ENCODE measurements at regions not wholly inside any gene's neighbourhood (a gene's known extent, or its start where the extent isn't known, plus 50 kb on each side); places are given as distances from the start of the nearest gene placed in this dataset.

- in situ Hi-C loops (cut with HindIII; ENCODE audit: low pct_unique_long_range_greater_than_20kb, low sequenced_read_pairs) = no loop called here
- Histone ChIP-seq H3K36me3 (ENCODE audit: control insufficient read depth, insufficient read depth, low read length) (no peaks in the 10 kb centered on the region), H3K4me3 (ENCODE audit: low read depth in 2 of 2, low read length in 2 of 2) (no peak overlapping the region), H3K27ac (ENCODE audit: low read length) (no peak overlapping the region), H3K9me3 (ENCODE audit: control insufficient read depth, insufficient read depth, low read depth, low read length) (no peaks in the 10 kb centered on the region), H3K27me3 (ENCODE audit: control insufficient read depth, insufficient read depth, low read length) (no peaks in the 10 kb centered on the region), H3K4me1 (ENCODE audit: control insufficient read depth, insufficient read depth, low read length) (no peaks in the 10 kb centered on the region)
- BruUV-seq (replicated peaks) = no TSS peak
- POLR2A ChIA-PET = no interaction called here
- no peak for ATAC-seq
- CTCF ChIA-PET = no interaction called here
- intact Hi-C loops (cut with micrococcal nuclease; ENCODE audit: unreplicated experiment) = no loop called here
- TF ChIP-seq SIN3A (IDR thresholded peaks at IDR 0.05; ENCODE audit: borderline replicate concordance, insufficient read depth, low read depth, low read length) (no peak), POLR2AphosphoS5 (IDR thresholded peaks at IDR 0.05; ENCODE audit: low read depth, low read length) (no peak), TCF7L2 (IDR thresholded peaks at IDR 0.05; ENCODE audit: low read depth, low read length) (no peak), CTCF (IDR thresholded peaks at IDR 0.05) (no peak), REST (IDR thresholded peaks at IDR 0.05; ENCODE audit: insufficient read depth in 1 of 2, low read depth in 2 of 2, low read length in 1 of 2) (no peak)
- DNase-seq (ENCODE audit: low read depth, low spot score) = no peak
Observed at GRCh38 chr6:14575961-14576360, 458.4 kb downstream of the CD83 start.

GRCh38 chr6:14578994-14579393 is 461.4 kb downstream of the CD83 start:
- TF ChIP-seq REST (IDR thresholded peaks at IDR 0.05; ENCODE audit: insufficient read depth in 1 of 2, low read depth in 2 of 2, low read length in 1 of 2) (no peak), TCF7L2 (IDR thresholded peaks at IDR 0.05; ENCODE audit: low read depth, low read length) (no peak), CTCF (IDR thresholded peaks at IDR 0.05) (no peak), POLR2AphosphoS5 (IDR thresholded peaks at IDR 0.05; ENCODE audit: low read depth, low read length) (no peak), SIN3A (IDR thresholded peaks at IDR 0.05; ENCODE audit: borderline replicate concordance, insufficient read depth, low read depth, low read length) (no peak)
- in situ Hi-C loops (cut with HindIII; ENCODE audit: low pct_unique_long_range_greater_than_20kb, low sequenced_read_pairs) = no loop called here
- intact Hi-C loops (cut with micrococcal nuclease; ENCODE audit: unreplicated experiment) = no loop called here
- BruUV-seq (replicated peaks) = no TSS peak
- no peaks in the 10 kb centered on the region for H3K27me3 ChIP-seq (ENCODE audit: control insufficient read depth, insufficient read depth, low read length)
- H3K4me3 ChIP-seq (ENCODE audit: low read depth in 2 of 2, low read length in 2 of 2) = no peak overlapping the region
- CTCF ChIA-PET = no interaction called here
- no peaks in the 10 kb centered on the region for H3K9me3 ChIP-seq (ENCODE audit: control insufficient read depth, insufficient read depth, low read depth, low read length)
- POLR2A ChIA-PET = no interaction called here
- no peaks in the 10 kb centered on the region for H3K4me1 ChIP-seq (ENCODE audit: control insufficient read depth, insufficient read depth, low read length)
- H3K27ac ChIP-seq (ENCODE audit: low read length) = no peak overlapping the region
- H3K36me3 ChIP-seq (ENCODE audit: control insufficient read depth, insufficient read depth, low read length) = no peaks in the 10 kb centered on the region
- DNase-seq (ENCODE audit: low read depth, low spot score) = no peak
- ATAC-seq = no peak
